GM19395 (cell line): ENCODE measurements at regions not wholly inside any gene's neighbourhood (a gene's known extent, or its start where the extent isn't known, plus 50 kb on each side); places are given as distances from the start of the nearest gene placed in this dataset.

Source experiments
- ATAC-seq: cut with Tn5 transposase; IDR thresholded peaks from one replicate; pipeline ENCODE4 v1.9.1; 2021; ENCODE audit warnings: mild to moderate bottlenecking, moderate library complexity; ENCODE audit not compliant: unreplicated experiment

- no peak for ATAC-seq
Observed at GRCh38 chr9:68644831-68645230, 60.2 kb upstream of the PIP5K1B start.

- no peak for ATAC-seq
Observed at GRCh38 chr9:68648164-68648563, 56.9 kb upstream of the PIP5K1B start.

GRCh38 chr9:68648971-68649370, 56.1 kb upstream of the PIP5K1B start:
- ATAC-seq, result no peak

- ATAC-seq, result peak; percentile 30
Observed at GRCh38 chr9:68651280-68651893, 53.7 kb upstream of the PIP5K1B start.

- ATAC-seq, result peak; percentile 77
Observed at GRCh38 chr9:68653141-68653595, 51.9 kb upstream of the PIP5K1B start.

GRCh38 chr9:68654075-68654474, 51.0 kb upstream of the PIP5K1B start:
- no peak for ATAC-seq
